ENCODE measurements at regions not wholly inside any gene's neighbourhood (a gene's known extent, or its start where the extent isn't known, plus 50 kb on each side); places are given as distances from the start of the nearest gene placed in this dataset.

GRCh38 chr2:145909766-145910165 is 1389.8 kb upstream of the ZEB2 start:
- intact Hi-C loops (cut with DNase I) = no loop called here
- Histone ChIP-seq H3K4me3 (ENCODE audit: low read length in 3 of 3) (no peak overlapping the region), H3K27ac (ENCODE audit: low read depth in 2 of 2, low read length in 2 of 2) (no peak overlapping the region), H3K27me3 (ENCODE audit: control insufficient read depth, insufficient read depth, low read length) (no peaks in the 10 kb centered on the region), H3K4me1 (ENCODE audit: control insufficient read depth in 2 of 3, insufficient read depth in 2 of 3, low read depth in 1 of 3, low read length in 3 of 3) (no peaks in the 10 kb centered on the region), H3K36me3 (ENCODE audit: control insufficient read depth in 2 of 3, insufficient read depth in 3 of 3, low read length in 3 of 3) (no peaks in the 10 kb centered on the region), H3K9me3 (ENCODE audit: control insufficient read depth in 2 of 3, insufficient read depth in 1 of 3, low read length in 3 of 3) (no peaks in the 10 kb centered on the region), H3K9ac (ENCODE audit: low read length in 3 of 3) (no peak overlapping the region)
- DNase-seq (no peak), FAIRE-seq (no peak)
- TF ChIP-seq CTCF (IDR thresholded peaks at IDR 0.05; ENCODE audit: borderline replicate concordance, extremely low read depth, insufficient read depth) = no peak

- Histone ChIP-seq H3K36me3 (ENCODE audit: control insufficient read depth in 2 of 3, insufficient read depth in 3 of 3, low read length in 3 of 3) (no peaks in the 10 kb centered on the region), H3K9me3 (ENCODE audit: control insufficient read depth in 2 of 3, insufficient read depth in 1 of 3, low read length in 3 of 3) (no peaks in the 10 kb centered on the region), H3K4me3 (ENCODE audit: low read length in 3 of 3) (no peak overlapping the region), H3K9ac (ENCODE audit: low read length in 3 of 3) (no peak overlapping the region), H3K27me3 (ENCODE audit: control insufficient read depth, insufficient read depth, low read length) (no peaks in the 10 kb centered on the region), H3K27ac (ENCODE audit: low read depth in 2 of 2, low read length in 2 of 2) (no peak overlapping the region), H3K4me1 (ENCODE audit: control insufficient read depth in 2 of 3, insufficient read depth in 2 of 3, low read depth in 1 of 3, low read length in 3 of 3) (no peaks in the 10 kb centered on the region)
- TF ChIP-seq CTCF (IDR thresholded peaks at IDR 0.05; ENCODE audit: borderline replicate concordance, extremely low read depth, insufficient read depth) = no peak
- no peak for FAIRE-seq
- intact Hi-C loops (cut with DNase I) = no loop called here
- DNase-seq = no peak
Observed at GRCh38 chr2:145909175-145909755, 1389.3 kb upstream of the ZEB2 start.

- FAIRE-seq = no peak
- no peak overlapping the region for H3K27ac ChIP-seq (ENCODE audit: low read depth in 2 of 2, low read length in 2 of 2)
- intact Hi-C loops (cut with DNase I) = no loop called here
- no peak for DNase-seq
- no peaks in the 10 kb centered on the region for H3K4me1 ChIP-seq (ENCODE audit: control insufficient read depth in 2 of 3, insufficient read depth in 2 of 3, low read depth in 1 of 3, low read length in 3 of 3)
- no peak overlapping the region for H3K9ac ChIP-seq (ENCODE audit: low read length in 3 of 3)
- no peaks in the 10 kb centered on the region for H3K9me3 ChIP-seq (ENCODE audit: control insufficient read depth in 2 of 3, insufficient read depth in 1 of 3, low read length in 3 of 3)
- no peaks in the 10 kb centered on the region for H3K36me3 ChIP-seq (ENCODE audit: control insufficient read depth in 2 of 3, insufficient read depth in 3 of 3, low read length in 3 of 3)
- TF ChIP-seq CTCF (IDR thresholded peaks at IDR 0.05; ENCODE audit: borderline replicate concordance, extremely low read depth, insufficient read depth) = no peak
- H3K4me3 ChIP-seq (ENCODE audit: low read length in 3 of 3) = no peak overlapping the region
- H3K27me3 ChIP-seq (ENCODE audit: control insufficient read depth, insufficient read depth, low read length) = no peaks in the 10 kb centered on the region
Observed at GRCh38 chr2:145906354-145906753, 1386.4 kb upstream of the ZEB2 start.

DNA sequence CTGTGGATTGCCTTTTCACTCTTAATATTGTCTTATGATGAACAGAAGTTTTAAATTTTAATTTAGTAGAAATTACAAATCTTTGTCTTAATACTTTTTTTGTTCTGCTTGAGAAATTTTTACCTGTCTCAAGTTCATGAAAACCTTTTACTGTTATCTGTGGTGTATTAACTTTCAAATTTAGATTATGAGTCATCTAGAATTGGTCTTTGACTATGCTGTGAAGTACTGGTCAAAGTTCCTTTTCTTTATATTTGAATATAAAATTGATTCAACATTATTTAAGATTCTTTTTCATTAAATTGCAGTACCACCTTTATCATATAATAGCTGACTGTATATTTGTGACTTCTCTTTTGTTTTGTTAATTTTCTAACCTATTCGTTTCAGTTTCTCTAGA is 1385.5 kb upstream of the ZEB2 start:
- no peaks in the 10 kb centered on the region for H3K27me3 ChIP-seq (ENCODE audit: control insufficient read depth, insufficient read depth, low read length)
- intact Hi-C loops (cut with DNase I) = no loop called here
- no peaks in the 10 kb centered on the region for H3K4me1 ChIP-seq (ENCODE audit: control insufficient read depth in 2 of 3, insufficient read depth in 2 of 3, low read depth in 1 of 3, low read length in 3 of 3)
- TF ChIP-seq CTCF (IDR thresholded peaks at IDR 0.05; ENCODE audit: borderline replicate concordance, extremely low read depth, insufficient read depth) = no peak
- no peak overlapping the region for H3K9ac ChIP-seq (ENCODE audit: low read length in 3 of 3)
- H3K4me3 ChIP-seq (ENCODE audit: low read length in 3 of 3) = no peak overlapping the region
- FAIRE-seq (no peak), DNase-seq (no peak)
- H3K27ac ChIP-seq (ENCODE audit: low read depth in 2 of 2, low read length in 2 of 2) = no peak overlapping the region
- no peaks in the 10 kb centered on the region for H3K36me3 ChIP-seq (ENCODE audit: control insufficient read depth in 2 of 3, insufficient read depth in 3 of 3, low read length in 3 of 3)
- H3K9me3 ChIP-seq (ENCODE audit: control insufficient read depth in 2 of 3, insufficient read depth in 1 of 3, low read length in 3 of 3) = no peaks in the 10 kb centered on the region

Measured in kidney (tissue), 13 donors.